ENCODE measurements at regions not wholly inside any gene's neighbourhood (a gene's known extent, or its start where the extent isn't known, plus 50 kb on each side); places are given as distances from the start of the nearest gene placed in this dataset.

GRCh38 chr11:134731213-134731961 is 319.3 kb upstream of the B3GAT1 start:
- TF ChIP-seq ZNF565 (CRISPR knock-in tag; conservative IDR thresholded peaks at IDR 0.05; ENCODE audit: low read depth) (no peak), SNAI2 (CRISPR knock-in tag; IDR thresholded peaks at IDR 0.05) (0 out of 2 replicates have a peak, but pooled peaks have one; percentile 16)
- ATAC-seq, result no peak

- no peak for ATAC-seq
- TF ChIP-seq ARNTL (CRISPR knock-in tag; IDR thresholded peaks at IDR 0.05; ENCODE audit: borderline replicate concordance, low read depth) (no peak), ZNF565 (CRISPR knock-in tag; conservative IDR thresholded peaks at IDR 0.05; ENCODE audit: low read depth) (no peak), TOX (CRISPR knock-in tag; IDR thresholded peaks at IDR 0.05; ENCODE audit: borderline replicate concordance) (no peak), CSRNP3 (CRISPR knock-in tag; IDR thresholded peaks at IDR 0.05) (no peak)
Observed at GRCh38 chr11:134730561-134731212, 318.6 kb upstream of the B3GAT1 start.

GRCh38 chr11:134730101-134730500 is 318.1 kb upstream of the B3GAT1 start:
- no peak for ATAC-seq
- TF ChIP-seq OSR1 (CRISPR knock-in tag; IDR thresholded peaks at IDR 0.05), result no peak
- TF ChIP-seq BACH2 (CRISPR knock-in tag; IDR thresholded peaks at IDR 0.05; ENCODE audit: borderline replicate concordance), result no peak

- no peak for TF ChIP-seq SNAI2 (CRISPR knock-in tag; IDR thresholded peaks at IDR 0.05)
- TF ChIP-seq ZFP30 (CRISPR knock-in tag; IDR thresholded peaks at IDR 0.05), result no peak
- no peak for TF ChIP-seq ISL1 (CRISPR knock-in tag; IDR thresholded peaks at IDR 0.05)
- no peak for TF ChIP-seq OSR1 (CRISPR knock-in tag; IDR thresholded peaks at IDR 0.05)
- no peak for TF ChIP-seq POU6F1 (CRISPR knock-in tag; IDR thresholded peaks at IDR 0.05; ENCODE audit: borderline replicate concordance, low read depth)
- no peak for TF ChIP-seq GLIS3 (CRISPR knock-in tag; IDR thresholded peaks at IDR 0.05)
- no peak for TF ChIP-seq CSDC2 (CRISPR knock-in tag; IDR thresholded peaks at IDR 0.05)
- TF ChIP-seq BACH2 (CRISPR knock-in tag; IDR thresholded peaks at IDR 0.05; ENCODE audit: borderline replicate concordance), result no peak
- TF ChIP-seq ESRRG (CRISPR knock-in tag; IDR thresholded peaks at IDR 0.05), result no peak
- no peak for TF ChIP-seq TOX (CRISPR knock-in tag; IDR thresholded peaks at IDR 0.05; ENCODE audit: borderline replicate concordance)
- no peak for TF ChIP-seq PATZ1 (CRISPR knock-in tag; IDR thresholded peaks at IDR 0.05; ENCODE audit: borderline replicate concordance)
- TF ChIP-seq ZNF70 (CRISPR knock-in tag; IDR thresholded peaks at IDR 0.05), result no peak
- no peak for TF ChIP-seq ZC3H10 (CRISPR knock-in tag; IDR thresholded peaks at IDR 0.05)
- no peak for TF ChIP-seq ZNF565 (CRISPR knock-in tag; conservative IDR thresholded peaks at IDR 0.05; ENCODE audit: low read depth)
- no peak for TF ChIP-seq ZFP3 (CRISPR knock-in tag; IDR thresholded peaks at IDR 0.05)
- no peak for TF ChIP-seq CSRNP3 (CRISPR knock-in tag; IDR thresholded peaks at IDR 0.05)
- TF ChIP-seq ZNF8 (CRISPR knock-in tag; IDR thresholded peaks at IDR 0.05), result no peak
- no peak for TF ChIP-seq PPARA (CRISPR knock-in tag; IDR thresholded peaks at IDR 0.05; ENCODE audit: borderline replicate concordance)
- no peak for ATAC-seq
Observed at GRCh38 chr11:134728186-134728585, 316.1 kb upstream of the B3GAT1 start.

GRCh38 chr11:134727636-134728035 is 315.6 kb upstream of the B3GAT1 start:
- ATAC-seq, result no peak
- TF ChIP-seq CSRNP3 (CRISPR knock-in tag; IDR thresholded peaks at IDR 0.05), result no peak
